Forelimb muscle (tissue), 1 donor: ENCODE measurements at regions not wholly inside any gene's neighbourhood (a gene's known extent, or its start where the extent isn't known, plus 50 kb on each side); places are given as distances from the start of the nearest gene placed in this dataset.

ENCODE experiments used
- DNase-seq: peaks from one replicate; pipeline ENCODE4 v3.0.0-alpha.2; 2013; ENCODE audit warnings: low read depth

GRCh38 chr2:196224756-196225155 lies 53.4 kb upstream of the STK17B start:
- no peak for DNase-seq

- no peak for DNase-seq
These were observed 53.8 kb upstream of the STK17B start for GRCh38 chr2:196225213-196225612.

- no peak for DNase-seq
These were observed 54.8 kb upstream of the STK17B start for GRCh38 chr2:196226058-196226706.

- no peak for DNase-seq
These were observed 55.3 kb upstream of the STK17B start for GRCh38 chr2:196226707-196227065.

GRCh38 chr2:196229013-196229412 lies 57.6 kb upstream of the STK17B start:
- DNase-seq: no peak

DNA sequence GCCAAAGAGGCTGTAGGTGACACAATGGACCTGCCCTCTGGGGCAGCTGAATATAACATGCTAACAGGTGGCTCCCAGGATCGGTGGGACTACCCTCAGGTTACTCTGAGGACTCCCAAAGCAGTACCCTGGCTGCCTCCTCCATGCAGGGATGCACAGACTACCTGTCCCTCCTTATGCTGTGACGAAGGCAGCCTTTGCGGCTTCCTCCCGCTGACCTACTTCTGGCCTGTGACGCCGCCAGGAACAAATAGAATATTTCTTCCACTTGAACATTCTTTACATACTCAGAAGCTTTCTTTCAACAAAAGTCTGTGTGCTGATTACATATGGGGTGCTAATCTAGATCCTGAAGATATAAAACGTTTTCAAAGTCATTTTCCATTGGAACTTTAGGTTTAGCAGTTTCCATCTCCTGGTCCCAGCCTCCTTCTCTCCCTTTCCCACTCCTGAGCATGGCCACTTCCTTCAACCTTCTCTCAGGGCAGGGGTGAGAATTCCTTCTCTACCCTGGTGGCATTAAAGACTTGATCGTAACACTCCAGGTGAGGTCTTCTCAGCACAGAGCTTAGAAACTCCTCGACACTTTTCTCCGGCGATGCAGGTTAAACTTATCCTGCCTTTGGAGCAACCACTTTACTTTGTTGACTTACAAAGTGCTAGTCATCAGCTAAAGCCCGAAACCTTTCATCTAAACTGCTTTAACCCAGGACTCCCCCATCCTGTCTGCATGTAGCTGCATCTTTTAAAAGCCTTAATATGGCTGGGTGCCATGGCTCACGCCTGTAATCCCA lies 58.9 kb upstream of the STK17B start:
- DNase-seq: no peak

DNA sequence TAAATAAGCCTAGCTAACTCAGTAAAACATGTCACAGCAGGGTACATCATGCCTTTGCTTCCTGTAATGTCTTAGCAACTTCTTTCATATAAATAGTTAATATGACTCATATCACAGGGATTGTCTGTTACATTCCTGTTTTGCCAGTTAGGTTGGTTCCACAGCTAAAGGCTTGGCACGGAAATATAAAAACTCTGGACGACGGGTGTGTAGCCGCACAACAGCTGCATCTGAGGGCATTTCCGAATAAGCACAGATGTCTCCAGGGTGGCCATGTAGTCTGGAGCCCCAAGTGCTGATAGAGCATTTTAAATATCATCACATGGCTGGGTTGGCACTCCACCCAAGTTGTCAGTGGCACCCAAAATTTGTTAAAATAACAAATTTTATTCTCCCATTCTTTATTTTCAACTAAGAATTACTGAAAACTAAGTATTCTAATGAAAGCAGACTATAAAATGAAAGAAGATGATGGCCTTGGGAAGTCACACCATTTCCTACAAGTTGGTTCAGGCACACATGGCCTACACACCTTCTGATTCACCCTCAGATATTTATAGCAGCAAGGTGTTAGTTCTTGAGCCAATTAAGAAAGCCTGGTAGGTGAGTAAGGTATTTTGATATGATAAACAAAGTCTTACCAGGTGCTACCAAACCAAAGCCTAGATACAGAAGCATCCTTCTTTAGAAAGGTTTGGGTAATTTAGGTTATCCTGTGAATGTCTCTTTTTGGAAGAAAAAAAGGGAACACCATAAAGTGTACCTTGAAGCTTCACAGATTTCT lies 61.8 kb upstream of the STK17B start:
- no peak for DNase-seq

DNA sequence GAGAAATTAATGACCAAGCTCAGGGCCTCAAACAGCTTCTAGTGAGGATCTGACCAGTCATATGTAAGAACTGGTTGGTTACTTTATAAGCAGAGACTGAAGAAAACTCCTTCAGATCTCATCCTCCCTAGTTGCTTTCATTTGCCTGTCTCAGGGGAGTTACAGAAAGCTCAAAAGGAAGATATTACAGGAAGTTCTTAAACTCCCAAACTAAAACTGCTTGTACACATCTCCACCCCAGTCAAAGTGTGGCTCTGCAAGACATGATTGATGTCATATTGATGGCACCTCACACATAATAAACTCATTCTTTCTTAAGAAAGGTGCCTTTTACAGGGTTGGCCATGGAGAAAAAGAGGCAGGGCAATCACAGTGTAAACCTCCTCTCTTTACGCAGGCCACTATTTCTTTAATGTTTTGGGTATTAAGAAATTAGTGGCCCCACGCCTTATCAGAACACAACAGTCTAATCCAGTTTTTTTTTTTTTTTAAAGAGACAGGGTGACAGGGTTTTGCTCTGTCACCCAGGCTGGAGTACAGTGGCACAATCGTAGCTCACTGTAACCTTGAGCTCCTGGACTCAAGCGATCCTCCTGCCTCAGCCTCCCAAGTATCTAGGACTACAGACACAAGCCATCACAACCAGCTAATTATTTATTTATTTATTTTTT lies 62.6 kb upstream of the STK17B start:
- DNase-seq: no peak

- DNase-seq: no peak
These were observed 63.3 kb upstream of the STK17B start for GRCh38 chr2:196234672-196235071.

- DNase-seq: no peak
These were observed 67.5 kb upstream of the STK17B start for GRCh38 chr2:196238836-196239380.

GRCh38 chr2:196239622-196240587 lies 68.5 kb upstream of the STK17B start:
- peak; percentile 25 for DNase-seq

DNA sequence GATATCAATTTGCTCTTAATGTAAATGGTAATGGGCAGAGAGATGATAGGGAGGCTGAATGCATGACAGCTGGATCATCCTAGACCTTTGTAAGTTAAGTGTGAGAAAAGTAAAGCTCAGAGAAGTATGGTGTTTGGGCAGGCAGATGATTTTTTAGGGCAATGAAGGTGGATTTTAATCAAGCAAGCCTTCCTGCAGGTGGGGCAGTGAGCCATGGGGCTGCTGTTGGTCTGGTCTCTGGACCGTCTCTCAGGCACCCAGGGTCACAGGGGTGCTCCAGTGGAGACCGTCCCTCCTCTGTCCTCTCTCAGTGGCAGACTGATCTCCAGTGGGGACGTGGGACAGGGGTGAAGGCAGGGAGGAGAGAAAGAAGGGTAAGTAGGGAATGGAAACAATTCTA lies 69.8 kb upstream of the STK17B start:
- DNase-seq: no peak

DNA sequence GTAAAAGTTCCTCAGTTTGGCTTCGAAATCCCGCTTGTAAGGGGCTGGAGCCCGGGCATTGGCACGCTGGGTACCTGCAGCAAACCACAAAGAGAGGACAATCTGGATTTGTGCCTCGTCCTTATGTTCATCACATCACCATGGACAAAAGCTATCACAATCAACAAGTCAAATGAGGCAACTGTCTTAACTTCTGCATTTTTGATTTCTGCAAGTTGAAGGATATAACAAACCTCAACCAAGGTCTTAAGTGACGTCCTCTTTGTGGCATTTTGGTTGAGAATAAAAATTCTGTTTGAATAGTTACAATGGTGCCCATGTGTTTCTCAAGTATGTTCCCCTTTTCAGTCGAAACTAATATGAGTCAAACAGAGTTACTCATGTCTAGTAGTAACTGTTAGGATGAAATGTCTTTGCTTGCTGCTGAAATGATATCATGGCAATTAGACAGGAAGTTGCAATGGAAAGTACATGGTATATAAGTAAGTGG lies 70.8 kb upstream of the STK17B start:
- no peak for DNase-seq

GRCh38 chr2:196244516-196244915 lies 73.1 kb upstream of the STK17B start:
- DNase-seq: no peak

DNA sequence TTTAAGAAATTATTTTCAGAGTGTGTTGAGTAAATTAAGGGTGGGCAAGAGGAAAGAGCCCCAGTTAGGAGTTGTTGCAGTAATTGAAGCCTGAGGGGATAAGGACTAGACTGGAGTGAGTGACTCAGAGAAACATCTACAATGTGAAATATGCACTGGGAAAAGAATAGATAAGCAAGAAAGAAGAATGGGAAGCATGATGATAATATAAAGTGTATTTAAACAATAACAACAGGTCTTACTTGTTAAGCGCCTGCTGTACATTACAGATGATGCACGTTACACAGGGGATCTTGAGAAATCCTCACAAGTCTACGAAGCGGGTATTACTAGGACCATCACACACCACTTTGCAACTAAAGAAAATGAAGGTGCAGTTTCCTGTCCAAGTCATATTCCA lies 73.6 kb upstream of the STK17B start:
- no peak for DNase-seq

DNA sequence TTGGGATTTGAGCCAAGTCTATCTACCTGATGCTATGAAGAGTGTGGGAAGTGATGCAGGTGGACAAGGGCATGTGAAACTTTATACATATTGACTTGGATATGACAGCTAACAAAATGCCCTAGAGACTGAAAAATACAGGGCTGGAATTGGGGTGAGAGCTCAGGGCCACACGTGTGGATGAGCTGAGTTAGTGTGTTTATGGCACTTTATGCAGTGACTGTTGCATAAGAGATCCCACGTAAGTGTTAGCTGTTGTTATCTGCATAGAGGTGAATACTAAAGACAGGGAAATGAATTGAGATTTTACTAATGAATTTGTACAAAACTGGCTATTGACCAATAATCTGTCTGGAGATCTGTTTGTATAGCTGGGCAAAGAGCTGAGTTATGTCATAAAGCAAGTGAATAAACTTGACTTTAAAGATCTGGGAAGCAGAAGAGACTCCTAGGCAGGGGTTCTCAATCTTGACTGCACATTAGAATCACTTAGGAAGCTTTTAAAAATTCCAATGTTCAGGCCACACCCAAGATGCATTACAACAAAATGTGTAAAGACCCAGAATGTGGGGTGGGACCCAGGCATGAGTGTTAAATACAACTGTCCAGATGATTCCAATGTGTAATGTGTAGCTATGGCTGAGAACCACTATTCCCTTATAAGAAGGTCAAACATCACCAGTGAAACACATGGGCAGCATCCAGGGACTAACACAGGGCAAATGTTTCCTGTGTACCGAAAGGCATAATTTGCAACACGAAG lies 74.2 kb upstream of the STK17B start:
- DNase-seq: no peak

DNA sequence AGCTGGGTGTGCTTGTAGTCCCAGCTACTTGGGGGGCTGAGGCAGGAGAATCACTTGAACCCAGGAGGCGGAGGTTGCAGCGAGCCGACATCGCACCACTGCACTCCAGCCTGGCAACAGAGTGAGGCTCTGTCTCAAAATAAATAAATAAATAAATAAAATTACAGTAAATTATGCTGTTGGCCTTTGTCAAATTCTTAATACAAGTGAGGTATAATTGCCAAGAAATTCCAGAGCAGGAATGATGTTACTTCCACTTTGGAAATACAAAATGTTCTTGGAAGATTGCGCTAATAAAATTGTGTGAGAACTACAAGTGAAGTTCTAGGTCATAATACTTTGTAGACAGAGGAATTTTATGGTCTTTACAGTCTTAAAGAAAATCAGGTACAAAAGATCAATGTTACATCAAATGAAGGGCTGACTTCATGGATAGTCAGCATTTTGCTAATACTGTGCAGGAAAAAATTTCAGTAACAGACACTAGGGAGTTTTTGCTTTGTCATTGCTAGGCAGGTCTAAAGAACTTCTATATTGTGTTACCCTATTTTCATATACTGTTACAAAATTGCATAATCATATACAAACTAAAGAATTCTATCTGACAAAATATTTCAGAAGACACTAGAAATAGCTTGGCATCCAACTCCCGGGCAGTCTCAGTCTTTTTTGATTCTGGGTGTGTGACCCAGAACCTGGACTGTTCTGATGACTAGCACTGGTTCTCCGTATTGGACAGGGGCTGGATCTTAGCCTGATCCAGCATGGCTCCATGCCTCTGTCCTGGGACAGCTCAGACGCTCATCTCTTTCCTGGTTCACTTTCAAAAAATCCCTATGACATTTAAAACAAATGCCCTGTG lies 76.0 kb upstream of the STK17B start:
- DNase-seq: no peak

DNA sequence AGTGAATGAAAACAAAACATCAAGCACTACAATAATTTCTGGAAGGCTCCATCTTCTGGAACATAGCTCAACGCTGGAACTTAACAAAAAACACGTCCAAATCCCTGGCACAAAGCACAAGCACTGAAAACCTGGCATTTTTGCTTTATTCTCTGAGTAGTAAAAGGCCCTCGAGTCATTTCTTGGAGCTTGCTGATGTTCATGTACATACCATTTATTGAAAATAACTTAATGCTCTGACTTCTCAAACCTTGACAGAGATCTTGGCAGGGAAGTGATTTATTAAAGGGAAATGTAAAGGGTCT lies 76.5 kb upstream of the STK17B start:
- DNase-seq: no peak

- no peak for DNase-seq
These were observed 77.2 kb upstream of the STK17B start for GRCh38 chr2:196248467-196249094.
